Muscle of leg (tissue), 3 donors: ENCODE measurements at regions not wholly inside any gene's neighbourhood (a gene's known extent, or its start where the extent isn't known, plus 50 kb on each side); places are given as distances from the start of the nearest gene placed in this dataset.
"Not testable (repeated sequence)": the region's sequence is repeated elsewhere in the genome, so short reads cannot be mapped to it uniquely, and the experiment has no call there.

Experiments
- DNase-seq: peaks from one replicate; pipeline ENCODE4 v3.0.0; 2013
- H3K27ac ChIP-seq: one replicate; pipeline ENCODE4 v1.5.1; 2013; ENCODE audit warnings: mild to moderate bottlenecking, low read length, control low read depth
- H3K27me3 ChIP-seq: one replicate; pipeline ENCODE4 v1.6.1; 2013; ENCODE audit warnings: low read length; ENCODE audit not compliant: control insufficient read depth, insufficient read depth
- H3K36me3 ChIP-seq: one replicate; pipeline ENCODE4 v1.6.1; 2013; ENCODE audit warnings: low read length; ENCODE audit not compliant: control insufficient read depth, insufficient read depth
- H3K4me1 ChIP-seq: one replicate; pipeline ENCODE4 v1.6.1; 2013; ENCODE audit warnings: low read length; ENCODE audit not compliant: control insufficient read depth, insufficient read depth
- H3K4me3 ChIP-seq: one replicate; pipeline ENCODE4 v1.5.1; 2013; ENCODE audit warnings: low read length, control low read depth
- H3K9me3 ChIP-seq: replicated peaks from 2 replicates; pipeline ENCODE4 v1.6.1; 2013; ENCODE audit warnings: low read depth, low read length; ENCODE audit not compliant: control insufficient read depth
- WGBS: methylation state at CpG from one replicate; pipeline ENCODE4 v1.1.5; 2013; ENCODE audit warnings: missing lambda C conversion rate; ENCODE audit not compliant: insufficient coverage; 5-methylcytosine and 5-hydroxymethylcytosine counted together

- H3K27me3 ChIP-seq: no peaks in the 10 kb centered on the region
- H3K4me1 ChIP-seq: no peaks in the 10 kb centered on the region
- no peak for DNase-seq
- H3K27ac ChIP-seq: no peak overlapping the region
- WGBS: 17% methylated on average over 1 of the region's 4 CpGs
- no peaks in the 10 kb centered on the region for H3K9me3 ChIP-seq
- no peaks in the 10 kb centered on the region for H3K36me3 ChIP-seq
- no peak overlapping the region for H3K4me3 ChIP-seq
Measured at GRCh38 chr16:58850019-58850677, 116.0 kb upstream of the GOT2 start.

GRCh38 chr16:58848662-58849002 is 114.5 kb upstream of the GOT2 start:
- 92% methylated on average over 2 of the region's 2 CpGs for WGBS

DNA sequence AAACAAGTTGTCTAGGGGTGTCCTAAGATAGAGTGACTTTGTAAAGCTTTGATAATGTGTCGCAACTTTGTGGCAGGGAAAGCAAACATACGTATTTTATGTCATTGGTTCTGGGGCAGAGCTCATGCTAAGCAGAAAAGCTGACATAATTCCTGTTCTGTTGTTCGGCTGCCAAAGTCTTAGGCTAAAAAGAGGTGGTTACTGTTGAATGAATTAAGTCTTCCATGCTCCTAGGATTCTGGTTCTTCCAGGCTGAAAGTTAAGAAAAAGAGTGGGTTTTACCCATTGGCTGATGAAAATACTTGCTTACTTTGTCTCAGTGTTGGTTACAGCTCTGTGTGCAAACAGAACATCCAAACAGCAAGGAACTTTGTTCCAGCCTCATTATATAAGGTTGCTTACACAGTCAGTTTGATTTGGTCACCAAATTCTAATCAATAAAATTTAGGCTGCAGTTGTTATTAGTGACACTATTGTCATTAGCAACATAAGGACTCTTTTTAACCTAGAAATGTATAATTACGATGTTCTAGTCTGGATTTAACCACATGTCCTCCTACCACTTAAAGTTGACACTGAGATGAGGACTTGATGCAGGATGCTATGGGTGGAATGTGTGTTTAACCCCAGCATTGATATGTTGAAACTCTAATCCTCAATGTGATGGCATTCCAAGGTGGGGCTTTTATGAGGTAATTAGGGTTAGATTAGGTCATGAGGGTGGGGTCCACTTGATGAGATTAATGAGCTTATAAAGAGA is 114.0 kb upstream of the GOT2 start:
- Histone ChIP-seq H3K9me3 (no peaks in the 10 kb centered on the region), H3K27ac (peak overlapping the region; percentile 62), H3K4me3 (no peak overlapping the region), H3K27me3 (no peaks in the 10 kb centered on the region), H3K4me1 (no peaks in the 10 kb centered on the region), H3K36me3 (no peaks in the 10 kb centered on the region)
- 13% methylated on average over 3 of the region's 4 CpGs for WGBS
- DNase-seq: peak; percentile 76

More at GRCh38 chr16:58848662-58849002, 114.5 kb upstream of the GOT2 start:
- Histone ChIP-seq H3K4me3 (no peak overlapping the region), H3K4me1 (no peaks in the 10 kb centered on the region), H3K36me3 (no peaks in the 10 kb centered on the region), H3K27ac (no peak overlapping the region), H3K27me3 (no peaks in the 10 kb centered on the region), H3K9me3 (no peaks in the 10 kb centered on the region)
- DNase-seq: no peak

- H3K27ac ChIP-seq, H3K9me3 ChIP-seq, H3K4me3 ChIP-seq, H3K4me1 ChIP-seq, DNase-seq, H3K27me3 ChIP-seq, H3K36me3 ChIP-seq: not testable (repeated sequence)
- WGBS: 94% methylated on average over 16 of the region's 29 CpGs
Measured at GRCh38 chr16:58846226-58846625, 112.1 kb upstream of the GOT2 start.

DNA sequence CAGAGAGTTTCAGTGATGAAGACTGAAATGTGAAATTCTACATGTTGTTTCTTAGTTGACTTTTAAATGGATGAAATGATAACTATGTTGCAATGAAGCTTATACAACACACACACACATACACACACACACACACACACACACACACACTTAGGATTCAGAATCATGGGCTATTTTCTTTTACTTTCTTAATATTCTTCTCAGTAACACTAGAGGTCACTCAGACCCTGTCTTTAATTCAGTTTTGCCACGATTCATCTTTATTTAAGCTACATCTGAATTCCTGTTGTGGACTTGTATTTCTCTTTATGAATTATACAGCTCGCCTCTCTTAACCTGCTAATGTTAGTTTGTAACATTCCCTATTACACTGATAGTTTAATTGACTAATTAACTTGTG is 109.6 kb upstream of the GOT2 start:
- no peaks in the 10 kb centered on the region for H3K36me3 ChIP-seq
- no peak overlapping the region for H3K4me3 ChIP-seq
- no peaks in the 10 kb centered on the region for H3K27me3 ChIP-seq
- no peaks in the 10 kb centered on the region for H3K9me3 ChIP-seq
- DNase-seq: peak; percentile 66
- WGBS: no CpG with 5 or more reads among the region's 2 CpGs
- H3K4me1 ChIP-seq: no peaks in the 10 kb centered on the region
- no peak overlapping the region for H3K27ac ChIP-seq

DNA sequence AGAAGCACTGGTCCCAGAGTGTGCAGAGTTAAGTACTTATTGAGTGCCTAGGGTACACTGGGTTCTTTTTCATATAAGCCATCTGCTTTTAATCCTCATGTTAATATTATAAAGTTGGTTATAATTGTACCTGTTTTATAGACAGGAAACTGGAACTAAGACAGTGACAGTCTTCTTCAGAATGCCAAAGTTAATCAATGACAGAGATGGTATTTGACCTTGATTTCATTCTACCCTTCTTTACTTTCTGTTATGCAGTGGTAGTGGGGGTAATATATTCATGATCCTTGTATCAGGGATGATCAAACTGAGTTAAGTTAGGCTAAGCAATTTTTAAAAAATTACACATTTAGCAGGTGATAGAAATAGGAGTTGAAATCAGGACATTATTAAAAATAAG is 108.6 kb upstream of the GOT2 start:
- no peak overlapping the region for H3K27ac ChIP-seq
- H3K36me3 ChIP-seq: no peaks in the 10 kb centered on the region
- no peaks in the 10 kb centered on the region for H3K27me3 ChIP-seq
- H3K4me1 ChIP-seq: no peaks in the 10 kb centered on the region
- DNase-seq: no peak
- H3K9me3 ChIP-seq: no peaks in the 10 kb centered on the region
- no peak overlapping the region for H3K4me3 ChIP-seq

- Histone ChIP-seq H3K36me3 (no peaks in the 10 kb centered on the region), H3K4me3 (no peak overlapping the region), H3K4me1 (no peaks in the 10 kb centered on the region), H3K27ac (no peak overlapping the region), H3K9me3 (no peaks in the 10 kb centered on the region), H3K27me3 (no peaks in the 10 kb centered on the region)
- no CpG with 5 or more reads among the region's 1 CpG for WGBS
- DNase-seq: no peak
Measured at GRCh38 chr16:58842156-58842555, 108.0 kb upstream of the GOT2 start.

GRCh38 chr16:58837950-58838349 is 103.8 kb upstream of the GOT2 start:
- WGBS: 80% methylated on average over 3 of the region's 3 CpGs
- DNase-seq: no peak
- H3K36me3 ChIP-seq: no peaks in the 10 kb centered on the region
- H3K9me3 ChIP-seq: no peaks in the 10 kb centered on the region
- H3K4me1 ChIP-seq: no peaks in the 10 kb centered on the region
- no peaks in the 10 kb centered on the region for H3K27me3 ChIP-seq
- H3K4me3 ChIP-seq: no peak overlapping the region
- no peak overlapping the region for H3K27ac ChIP-seq

- peak; percentile 8 for DNase-seq
- no peak overlapping the region for H3K4me3 ChIP-seq
- no peaks in the 10 kb centered on the region for H3K4me1 ChIP-seq
- no peaks in the 10 kb centered on the region for H3K9me3 ChIP-seq
- no peaks in the 10 kb centered on the region for H3K36me3 ChIP-seq
- no peak overlapping the region for H3K27ac ChIP-seq
- H3K27me3 ChIP-seq: no peaks in the 10 kb centered on the region
- WGBS: no CpG with 5 or more reads among the region's 6 CpGs
Measured at GRCh38 chr16:58836427-58836826, 102.3 kb upstream of the GOT2 start.

DNA sequence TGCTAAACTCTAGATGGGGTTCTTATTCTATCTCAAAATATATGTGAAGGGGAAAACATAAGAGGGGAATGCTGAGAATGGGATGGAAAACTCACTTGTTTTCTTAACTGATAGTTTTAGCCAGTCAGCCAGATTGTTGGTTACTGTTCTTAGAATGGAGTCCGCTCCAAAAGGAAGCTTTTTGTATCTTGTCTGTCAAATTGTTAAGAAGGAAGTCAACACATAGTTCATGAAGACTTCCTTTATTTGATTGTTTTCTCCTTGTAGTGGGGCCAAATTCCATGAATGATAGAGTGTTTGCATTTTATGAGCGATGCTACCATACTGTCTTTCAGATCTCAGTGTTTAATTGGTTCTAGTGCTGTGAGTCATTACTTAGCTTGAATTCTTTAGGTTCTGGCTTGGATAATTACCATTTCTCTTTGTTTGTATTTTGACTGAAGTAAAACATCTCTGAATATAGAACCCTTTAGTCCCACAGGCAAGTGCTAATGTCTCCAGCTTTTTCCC is 98.3 kb upstream of the GOT2 start:
- Histone ChIP-seq H3K4me3 (no peak overlapping the region), H3K36me3 (no peaks in the 10 kb centered on the region), H3K27ac (no peak overlapping the region), H3K4me1 (no peaks in the 10 kb centered on the region), H3K9me3 (no peaks in the 10 kb centered on the region), H3K27me3 (no peaks in the 10 kb centered on the region)
- no peak for DNase-seq
- no CpG with 5 or more reads among the region's 2 CpGs for WGBS
